ENCODE measurements at regions not wholly inside any gene's neighbourhood (a gene's known extent, or its start where the extent isn't known, plus 50 kb on each side); places are given as distances from the start of the nearest gene placed in this dataset.

DNA sequence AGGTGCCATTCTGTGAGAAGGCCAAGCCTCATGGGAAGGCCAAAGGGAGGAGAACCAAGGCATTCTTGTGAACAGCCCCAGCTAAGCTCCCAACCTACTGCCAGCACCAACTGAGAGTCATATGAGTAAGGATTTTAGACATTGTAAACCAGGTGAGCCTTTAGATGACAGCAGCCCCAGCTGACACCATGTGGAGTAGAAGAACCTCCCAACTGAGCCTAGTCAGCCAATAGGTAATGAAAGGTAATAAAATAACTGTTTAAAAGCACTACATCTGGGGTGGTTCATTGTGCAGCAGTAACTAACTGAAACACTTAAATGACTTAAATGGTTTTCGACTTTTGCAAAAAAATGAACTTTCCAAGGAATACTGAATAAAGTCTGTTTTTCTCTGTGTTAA, 172.6 kb upstream of the KIF2A start:
- DNase-seq (ENCODE audit: low spot score in 2 of 2, unreplicated experiment in 2 of 2): no peak
- Mint-ChIP-seq H3K9me3 (no peaks in the 10 kb centered on the region), H3K4me3 (no peak overlapping the region), H3K4me1 (no peaks in the 10 kb centered on the region), H3K36me3 (no peaks in the 10 kb centered on the region), H3K27me3 (ENCODE audit: low read depth) (peaks cover 29% of the 10 kb centered on the region), H3K27ac (no peak overlapping the region)
- TF ChIP-seq CTCF (IDR thresholded peaks at IDR 0.05; ENCODE audit: unreplicated experiment): no peak

DNA sequence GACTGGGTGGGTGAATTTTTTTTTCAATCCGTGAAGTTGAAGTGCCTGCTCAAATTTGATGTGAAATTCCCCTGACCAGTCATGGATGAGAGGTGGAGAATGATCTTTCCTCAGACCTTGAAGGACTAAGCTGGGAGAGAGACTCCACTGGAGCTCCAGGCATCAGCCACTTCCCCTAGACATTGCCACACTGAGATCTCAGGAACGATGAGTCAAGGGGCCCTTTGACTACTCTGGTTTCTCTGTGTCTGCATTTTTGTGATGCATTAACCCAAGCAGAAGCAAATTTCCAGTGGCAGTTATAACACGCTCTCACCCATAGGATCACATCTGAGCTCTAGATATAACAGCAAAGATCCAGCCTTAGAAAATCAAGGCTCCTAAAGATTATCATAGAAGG, 171.2 kb upstream of the KIF2A start:
- DNase-seq (ENCODE audit: low spot score in 2 of 2, unreplicated experiment in 2 of 2): no peak
- peaks cover 34% of the 10 kb centered on the region for H3K27me3 Mint-ChIP-seq (ENCODE audit: low read depth)
- H3K36me3 Mint-ChIP-seq: no peaks in the 10 kb centered on the region
- no peak overlapping the region for H3K4me3 Mint-ChIP-seq
- no peak for TF ChIP-seq CTCF (IDR thresholded peaks at IDR 0.05; ENCODE audit: unreplicated experiment)
- H3K4me1 Mint-ChIP-seq: no peaks in the 10 kb centered on the region
- no peak overlapping the region for H3K27ac Mint-ChIP-seq
- no peaks in the 10 kb centered on the region for H3K9me3 Mint-ChIP-seq

DNA sequence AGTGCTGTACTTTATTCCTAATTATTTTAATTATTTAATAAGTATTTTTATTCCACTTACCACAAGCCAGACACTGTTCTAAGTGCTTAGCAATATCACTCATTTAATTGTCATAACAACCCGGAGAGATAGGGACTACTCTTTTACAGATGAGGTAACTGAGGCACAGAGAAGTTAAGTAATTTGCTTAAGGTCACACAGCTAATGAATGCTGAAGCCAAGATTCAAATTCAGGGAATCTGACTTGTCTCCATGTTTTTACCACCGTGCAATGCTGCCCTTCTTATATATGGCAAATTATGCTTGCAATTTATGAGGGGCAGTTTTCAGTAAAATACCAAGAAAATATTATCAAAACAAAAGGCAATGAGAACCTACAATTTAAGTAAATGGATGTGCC, 168.4 kb upstream of the KIF2A start:
- DNase-seq (ENCODE audit: low spot score in 2 of 2, unreplicated experiment in 2 of 2): no peak
- Mint-ChIP-seq H3K27me3 (ENCODE audit: low read depth) (peaks cover 32% of the 10 kb centered on the region), H3K9me3 (no peaks in the 10 kb centered on the region), H3K4me3 (no peak overlapping the region), H3K36me3 (no peaks in the 10 kb centered on the region), H3K27ac (no peak overlapping the region), H3K4me1 (peaks cover 8% of the 10 kb centered on the region)
- no peak for TF ChIP-seq CTCF (IDR thresholded peaks at IDR 0.05; ENCODE audit: unreplicated experiment)

GRCh38 chr5:62138607-62139006, 167.4 kb upstream of the KIF2A start:
- H3K27me3 Mint-ChIP-seq (ENCODE audit: low read depth): peaks cover 35% of the 10 kb centered on the region
- no peak for DNase-seq (ENCODE audit: low spot score in 2 of 2, unreplicated experiment in 2 of 2)
- no peaks in the 10 kb centered on the region for H3K9me3 Mint-ChIP-seq
- H3K4me3 Mint-ChIP-seq: no peak overlapping the region
- H3K27ac Mint-ChIP-seq: no peak overlapping the region
- no peak for TF ChIP-seq CTCF (IDR thresholded peaks at IDR 0.05; ENCODE audit: unreplicated experiment)
- H3K4me1 Mint-ChIP-seq: peaks cover 17% of the 10 kb centered on the region
- H3K36me3 Mint-ChIP-seq: no peaks in the 10 kb centered on the region

DNA sequence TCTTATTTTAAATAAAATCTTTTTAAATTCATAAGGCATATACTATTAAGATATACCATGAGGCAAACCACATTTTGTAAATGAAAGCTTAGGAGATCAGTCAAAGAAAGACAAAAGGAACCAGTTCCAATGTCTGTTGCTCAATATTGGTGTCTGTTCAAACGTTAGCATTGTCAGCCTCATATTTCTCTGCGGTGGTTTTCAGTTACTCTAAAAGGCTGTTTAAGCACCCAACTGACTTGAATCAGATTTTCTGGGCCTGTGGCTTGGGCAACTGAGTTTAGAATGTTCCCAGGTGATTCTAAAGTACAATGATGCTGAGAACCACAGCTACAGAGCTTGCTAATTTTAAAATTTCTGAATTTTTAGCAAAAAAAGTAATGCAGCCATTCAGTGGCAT, 166.3 kb upstream of the KIF2A start:
- Mint-ChIP-seq H3K9me3 (no peaks in the 10 kb centered on the region), H3K4me3 (no peak overlapping the region), H3K4me1 (peaks cover 21% of the 10 kb centered on the region), H3K27me3 (ENCODE audit: low read depth) (peaks cover 43% of the 10 kb centered on the region), H3K27ac (no peak overlapping the region), H3K36me3 (no peaks in the 10 kb centered on the region)
- no peak for DNase-seq (ENCODE audit: low spot score in 2 of 2, unreplicated experiment in 2 of 2)
- TF ChIP-seq CTCF (IDR thresholded peaks at IDR 0.05; ENCODE audit: unreplicated experiment): no peak

- no peak for DNase-seq (ENCODE audit: low spot score in 2 of 2, unreplicated experiment in 2 of 2)
- no peak for TF ChIP-seq CTCF (IDR thresholded peaks at IDR 0.05; ENCODE audit: unreplicated experiment)
- Mint-ChIP-seq H3K27ac (no peak overlapping the region), H3K36me3 (no peaks in the 10 kb centered on the region), H3K27me3 (ENCODE audit: low read depth) (peaks cover 49% of the 10 kb centered on the region), H3K4me3 (no peak overlapping the region), H3K4me1 (peaks cover 21% of the 10 kb centered on the region), H3K9me3 (no peaks in the 10 kb centered on the region)
These were observed 163.7 kb upstream of the KIF2A start for GRCh38 chr5:62142351-62142750.

Data from mesothelial cell of epicardium (in vitro differentiated cells).